ENCODE measurements at regions not wholly inside any gene's neighbourhood (a gene's known extent, or its start where the extent isn't known, plus 50 kb on each side); places are given as distances from the start of the nearest gene placed in this dataset.

DNA sequence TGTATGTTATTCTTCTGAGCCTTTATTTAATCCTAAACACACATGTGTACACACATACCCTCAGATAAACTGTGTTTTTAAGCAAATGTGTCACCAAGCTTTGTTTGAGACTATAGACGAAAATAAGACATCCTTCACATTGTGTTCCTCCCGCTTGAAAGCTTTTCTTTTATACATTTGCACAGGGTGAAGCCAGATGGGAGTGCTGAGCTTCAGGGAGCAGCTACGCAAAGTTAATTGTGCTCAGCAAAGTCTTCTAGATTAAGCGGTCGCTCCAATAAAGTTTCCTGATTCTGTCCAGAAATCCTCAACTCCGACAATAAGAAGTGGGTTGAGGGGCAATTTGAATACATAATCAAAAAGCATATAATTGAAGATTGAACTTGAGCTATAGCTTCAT, 117.2 kb upstream of the ARGLU1 start:
- no peaks in the 10 kb centered on the region for H3K36me3 ChIP-seq
- 64 to 73% methylated on average over 6 of the region's 6 CpGs for WGBS, 2 donors
- intact Hi-C loops (cut with DNase I), result no loop called here
- peaks cover 0 to 6% (median 0%) of the 10 kb centered on the region in 3 donors for H3K4me1 ChIP-seq
- H3K27me3 ChIP-seq, result peaks cover 0 to 3% (median 0%) of the 10 kb centered on the region in 4 donors
- TF ChIP-seq, protein P1, sequence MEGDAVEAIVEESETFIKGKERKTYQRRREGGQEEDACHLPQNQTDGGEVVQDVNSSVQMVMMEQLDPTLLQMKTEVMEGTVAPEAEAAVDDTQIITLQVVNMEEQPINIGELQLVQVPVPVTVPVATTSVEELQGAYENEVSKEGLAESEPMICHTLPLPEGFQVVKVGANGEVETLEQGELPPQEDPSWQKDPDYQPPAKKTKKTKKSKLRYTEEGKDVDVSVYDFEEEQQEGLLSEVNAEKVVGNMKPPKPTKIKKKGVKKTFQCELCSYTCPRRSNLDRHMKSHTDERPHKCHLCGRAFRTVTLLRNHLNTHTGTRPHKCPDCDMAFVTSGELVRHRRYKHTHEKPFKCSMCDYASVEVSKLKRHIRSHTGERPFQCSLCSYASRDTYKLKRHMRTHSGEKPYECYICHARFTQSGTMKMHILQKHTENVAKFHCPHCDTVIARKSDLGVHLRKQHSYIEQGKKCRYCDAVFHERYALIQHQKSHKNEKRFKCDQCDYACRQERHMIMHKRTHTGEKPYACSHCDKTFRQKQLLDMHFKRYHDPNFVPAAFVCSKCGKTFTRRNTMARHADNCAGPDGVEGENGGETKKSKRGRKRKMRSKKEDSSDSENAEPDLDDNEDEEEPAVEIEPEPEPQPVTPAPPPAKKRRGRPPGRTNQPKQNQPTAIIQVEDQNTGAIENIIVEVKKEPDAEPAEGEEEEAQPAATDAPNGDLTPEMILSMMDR (IDR thresholded peaks at IDR 0.05), result no peak
- TF ChIP-seq POLR2A (IDR thresholded peaks at IDR 0.05), result no peak
- no peak overlapping the region for H3K27ac ChIP-seq
- H3K9me3 ChIP-seq, result no peaks in the 10 kb centered on the region
- H3K4me3 ChIP-seq, result no peak overlapping the region
- DNase-seq, result no peak

GRCh38 chr13:106683918-106684317, 116.0 kb upstream of the ARGLU1 start:
- no peak for TF ChIP-seq POLR2A (IDR thresholded peaks at IDR 0.05)
- TF ChIP-seq, protein P1 (IDR thresholded peaks at IDR 0.05), result no peak
- intact Hi-C loops (cut with DNase I), result no loop called here
- 93% methylated on average over 3 of the region's 3 CpGs; no CpG with 5 or more reads in 1 of the 2 donors for WGBS, 2 donors
- Histone ChIP-seq H3K27ac (no peak overlapping the region), H3K4me1 (peaks cover 0 to 6% (median 0%) of the 10 kb centered on the region in 3 donors), H3K36me3 (no peaks in the 10 kb centered on the region), H3K27me3 (peaks cover 0 to 3% (median 0%) of the 10 kb centered on the region in 4 donors), H3K4me3 (no peak overlapping the region), H3K9me3 (no peaks in the 10 kb centered on the region)
- no peak for DNase-seq

DNA sequence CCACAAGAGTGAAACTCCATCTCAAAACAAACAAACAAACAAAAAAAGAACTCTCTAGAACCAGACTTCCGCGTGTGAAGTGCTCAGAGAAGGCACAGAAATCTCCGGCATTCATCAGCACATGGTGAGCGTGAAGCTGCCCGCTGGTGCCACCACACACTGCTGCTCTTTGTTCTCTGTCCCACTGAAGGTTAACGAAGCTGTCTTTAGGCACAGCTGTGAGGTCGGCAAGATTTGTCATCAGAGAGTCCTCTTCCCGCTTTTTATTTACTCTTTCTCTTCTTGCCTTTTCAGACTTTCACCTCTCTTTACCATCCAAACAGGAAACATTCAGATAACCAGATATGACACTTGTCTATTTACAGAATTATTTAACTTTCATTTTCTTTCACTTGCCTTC, 115.2 kb upstream of the ARGLU1 start:
- no peak overlapping the region for H3K27ac ChIP-seq
- no peaks in the 10 kb centered on the region for H3K36me3 ChIP-seq
- TF ChIP-seq, protein P1 (IDR thresholded peaks at IDR 0.05), result no peak
- no peak overlapping the region for H3K4me3 ChIP-seq
- intact Hi-C loops (cut with DNase I), result no loop called here
- H3K4me1 ChIP-seq, result peaks cover 0 to 6% (median 0%) of the 10 kb centered on the region in 3 donors
- 80 to 83% methylated on average over 8 of the region's 8 CpGs for WGBS, 2 donors
- DNase-seq, result no peak
- no peaks in the 10 kb centered on the region for H3K9me3 ChIP-seq
- H3K27me3 ChIP-seq, result peaks cover 0 to 3% (median 0%) of the 10 kb centered on the region in 4 donors

DNA sequence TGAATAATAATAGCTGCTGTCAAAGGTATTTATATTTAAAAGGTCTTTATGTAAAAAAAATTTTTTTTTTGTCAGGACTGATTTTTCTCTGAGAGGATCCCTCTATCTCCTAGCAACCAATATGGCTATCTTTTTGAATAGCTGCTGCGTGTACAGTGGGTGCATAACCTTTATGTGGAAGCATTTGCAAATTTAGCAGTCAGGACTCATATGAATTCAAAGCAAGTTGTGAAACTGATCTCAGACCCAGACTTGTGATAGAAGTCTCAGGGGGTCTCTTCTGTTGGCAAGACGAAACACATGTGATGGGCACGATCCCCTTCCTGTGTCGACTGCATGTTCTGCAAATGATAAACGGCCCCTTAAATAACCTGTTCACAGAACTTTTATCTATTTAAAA, 114.1 kb upstream of the ARGLU1 start:
- TF ChIP-seq, protein P1 (IDR thresholded peaks at IDR 0.05), result no peak
- no peak for TF ChIP-seq POLR2A (IDR thresholded peaks at IDR 0.05)
- intact Hi-C loops (cut with DNase I), result no loop called here
- 68 to 77% methylated on average over 5 of the region's 5 CpGs for WGBS, 2 donors
- H3K36me3 ChIP-seq, result no peaks in the 10 kb centered on the region
- H3K4me3 ChIP-seq, result no peak overlapping the region
- no peak for DNase-seq
- peaks cover 0 to 6% (median 0%) of the 10 kb centered on the region in 3 donors for H3K4me1 ChIP-seq
- no peaks in the 10 kb centered on the region for H3K9me3 ChIP-seq
- H3K27ac ChIP-seq, result no peak overlapping the region
- H3K27me3 ChIP-seq, result peaks cover 0 to 3% (median 0%) of the 10 kb centered on the region in 4 donors

DNA sequence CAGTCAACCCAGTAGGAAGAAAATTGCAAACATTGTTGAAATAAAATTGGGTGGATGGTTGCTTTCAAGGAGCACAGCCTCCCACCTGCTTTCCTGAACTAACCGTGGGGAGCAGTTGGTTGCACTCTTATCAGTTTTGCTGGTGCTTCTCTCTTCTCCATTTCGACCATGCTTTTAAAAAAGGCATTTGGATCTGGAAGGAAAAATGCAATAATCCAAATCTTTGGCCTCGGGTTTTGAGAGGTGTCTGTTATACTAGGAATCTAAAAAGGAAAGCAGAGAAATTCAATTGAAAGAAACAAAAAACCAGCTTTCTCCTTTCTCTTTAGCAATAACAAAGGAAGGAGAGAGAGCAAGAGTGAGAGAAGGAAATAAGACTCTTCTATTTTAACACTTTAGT, 113.6 kb upstream of the ARGLU1 start:
- intact Hi-C loops (cut with DNase I), result no loop called here
- Histone ChIP-seq H3K9me3 (no peaks in the 10 kb centered on the region), H3K36me3 (no peaks in the 10 kb centered on the region), H3K27me3 (peaks cover 0 to 3% (median 0%) of the 10 kb centered on the region in 4 donors), H3K4me3 (no peak overlapping the region), H3K4me1 (peaks cover 0 to 6% (median 0%) of the 10 kb centered on the region in 3 donors), H3K27ac (no peak overlapping the region)
- TF ChIP-seq POLR2A (IDR thresholded peaks at IDR 0.05), result no peak
- TF ChIP-seq, protein P1 (IDR thresholded peaks at IDR 0.05), result no peak
- no peak for DNase-seq
- 36 to 49% methylated on average over 3 of the region's 3 CpGs for WGBS, 2 donors
